ENCODE measurements at regions not wholly inside any gene's neighbourhood (a gene's known extent, or its start where the extent isn't known, plus 50 kb on each side); places are given as distances from the start of the nearest gene placed in this dataset.

DNA sequence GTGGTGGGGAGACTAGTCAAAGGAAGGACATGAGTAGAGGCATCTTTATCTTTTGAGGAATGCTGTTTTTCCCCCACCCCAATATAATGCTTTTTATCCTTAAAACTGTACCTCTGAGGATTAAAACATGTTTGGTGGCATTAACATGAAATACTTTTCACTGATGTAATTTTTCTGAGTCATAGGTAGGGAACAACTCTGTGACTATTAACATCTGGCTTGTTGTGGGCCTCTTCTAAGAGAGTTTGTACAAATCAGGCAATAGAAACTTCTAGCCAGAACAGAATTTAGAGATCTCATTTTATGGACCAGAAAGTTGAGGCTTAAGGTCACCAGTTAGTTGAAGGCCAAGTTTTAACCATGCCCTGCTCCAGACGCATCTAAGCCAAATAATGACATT is 207.6 kb downstream of the SOX3 start:
- TF ChIP-seq, protein P1, sequence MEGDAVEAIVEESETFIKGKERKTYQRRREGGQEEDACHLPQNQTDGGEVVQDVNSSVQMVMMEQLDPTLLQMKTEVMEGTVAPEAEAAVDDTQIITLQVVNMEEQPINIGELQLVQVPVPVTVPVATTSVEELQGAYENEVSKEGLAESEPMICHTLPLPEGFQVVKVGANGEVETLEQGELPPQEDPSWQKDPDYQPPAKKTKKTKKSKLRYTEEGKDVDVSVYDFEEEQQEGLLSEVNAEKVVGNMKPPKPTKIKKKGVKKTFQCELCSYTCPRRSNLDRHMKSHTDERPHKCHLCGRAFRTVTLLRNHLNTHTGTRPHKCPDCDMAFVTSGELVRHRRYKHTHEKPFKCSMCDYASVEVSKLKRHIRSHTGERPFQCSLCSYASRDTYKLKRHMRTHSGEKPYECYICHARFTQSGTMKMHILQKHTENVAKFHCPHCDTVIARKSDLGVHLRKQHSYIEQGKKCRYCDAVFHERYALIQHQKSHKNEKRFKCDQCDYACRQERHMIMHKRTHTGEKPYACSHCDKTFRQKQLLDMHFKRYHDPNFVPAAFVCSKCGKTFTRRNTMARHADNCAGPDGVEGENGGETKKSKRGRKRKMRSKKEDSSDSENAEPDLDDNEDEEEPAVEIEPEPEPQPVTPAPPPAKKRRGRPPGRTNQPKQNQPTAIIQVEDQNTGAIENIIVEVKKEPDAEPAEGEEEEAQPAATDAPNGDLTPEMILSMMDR (IDR thresholded peaks at IDR 0.05; ENCODE audit: low read depth, low read length) = no peak
- no peak for TF ChIP-seq EZH2phosphoT487 (IDR thresholded peaks at IDR 0.05; ENCODE audit: low read depth)

Data from OCI-LY3 (cell line).